Body of pancreas (tissue), 4 donors: ENCODE measurements at regions not wholly inside any gene's neighbourhood (a gene's known extent, or its start where the extent isn't known, plus 50 kb on each side); places are given as distances from the start of the nearest gene placed in this dataset.

Experiments used
- CTCF ChIP-seq, 7 experiments: fragments of 450-650 bp in 4 of 7; fragments of 200-600 bp in 3 of 7; sonication (generic) in 3 of 7; IDR thresholded peaks; one replicate each; pipeline ENCODE4 v1.5.1; 2016 to 2019; ENCODE audit warnings: antibody characterized with exemption in 7 of 7
- POLR2A ChIP-seq, 3 donors: fragments of 450-650 bp; IDR thresholded peaks; one replicate each; pipeline ENCODE4 v1.6.1; 2016; ENCODE audit warnings: antibody characterized with exemption in 3 of 3, mild to moderate bottlenecking in 2 of 3

- TF ChIP-seq CTCF (IDR thresholded peaks at IDR 0.05) (no peak), POLR2A (IDR thresholded peaks at IDR 0.05) (no peak)
Observed at GRCh38 chr3:76869726-76870384, 170.0 kb upstream of the ROBO2 start.
